GM12892 (cell line): ENCODE measurements at regions not wholly inside any gene's neighbourhood (a gene's known extent, or its start where the extent isn't known, plus 50 kb on each side); places are given as distances from the start of the nearest gene placed in this dataset.

ENCODE experiments used
- POLR2A ChIP-seq: IDR thresholded peaks from 2 replicates; pipeline ENCODE4 v1.6.1; 2011; ENCODE audit warnings: low read depth, low read length, control low read depth
- POLR2AphosphoS5 ChIP-seq: IDR thresholded peaks from 2 replicates; pipeline ENCODE4 v1.6.1; 2011; ENCODE audit warnings: low read depth, low read length, control low read depth
- TAF1 ChIP-seq: IDR thresholded peaks from 2 replicates; pipeline ENCODE4 v1.6.1; 2011; ENCODE audit warnings: low read depth, mild to moderate bottlenecking, control low read depth, low read length, borderline replicate concordance

DNA sequence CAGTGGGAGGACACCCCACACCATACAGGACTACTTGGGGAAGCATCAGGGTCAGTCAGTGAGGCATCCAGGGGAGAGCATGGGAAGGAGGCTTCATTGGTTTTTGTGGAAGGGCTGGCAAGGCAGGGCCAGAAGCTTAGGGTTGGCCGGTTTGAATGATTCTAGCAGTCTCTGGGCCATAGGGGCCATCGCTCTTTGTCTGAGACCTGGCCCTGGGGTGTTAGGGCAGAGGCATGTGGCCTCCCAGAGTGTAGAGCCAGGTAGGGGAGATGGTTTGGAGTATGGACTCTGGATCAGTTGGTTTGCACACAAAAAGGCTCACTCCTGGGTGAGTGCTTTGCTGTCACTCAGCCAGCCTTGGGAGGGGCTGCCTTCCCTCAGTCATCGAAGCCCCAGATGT, 98.5 kb downstream of the GLI2 start:
- TF ChIP-seq POLR2AphosphoS5 (no peak), POLR2A (no peak), TAF1 (no peak)
